ENCODE measurements at regions not wholly inside any gene's neighbourhood (a gene's known extent, or its start where the extent isn't known, plus 50 kb on each side); places are given as distances from the start of the nearest gene placed in this dataset.
"Not testable (repeated sequence)": the region's sequence is repeated elsewhere in the genome, so short reads cannot be mapped to it uniquely, and the experiment has no call there.

DNA sequence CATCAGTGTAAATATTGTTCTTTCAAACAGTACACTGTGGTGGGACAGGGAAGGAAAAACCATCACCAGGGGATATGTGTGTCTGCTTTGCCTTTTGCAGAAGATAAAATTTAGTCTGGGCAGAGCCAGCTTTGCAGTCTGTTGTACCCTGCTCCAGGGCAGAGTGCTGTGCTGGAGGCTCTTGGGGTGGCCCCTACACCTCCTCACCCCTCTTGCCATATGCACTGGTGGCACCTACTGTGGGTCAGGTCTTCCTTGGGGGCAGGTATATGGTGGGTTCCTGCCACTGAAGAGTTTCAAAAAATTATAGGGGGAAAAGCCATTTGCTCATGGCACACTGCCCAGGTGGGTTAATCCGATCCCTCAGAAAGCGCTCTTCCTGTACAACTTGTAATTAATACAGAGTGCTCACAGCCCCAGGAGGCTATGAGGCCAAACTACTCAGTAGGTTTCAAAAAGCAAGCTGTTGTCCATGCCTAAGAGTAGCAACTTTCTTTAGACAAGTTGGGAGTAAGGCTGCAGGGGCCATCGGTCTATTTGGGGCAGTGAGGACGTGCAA is 112.7 kb upstream of the BMPER start:
- DNase-seq, result no peak

- no peak for DNase-seq
Measured at GRCh38 chr7:33793616-33794015, 111.7 kb upstream of the BMPER start.

GRCh38 chr7:33794419-33794818 is 110.9 kb upstream of the BMPER start:
- no peak for DNase-seq

DNA sequence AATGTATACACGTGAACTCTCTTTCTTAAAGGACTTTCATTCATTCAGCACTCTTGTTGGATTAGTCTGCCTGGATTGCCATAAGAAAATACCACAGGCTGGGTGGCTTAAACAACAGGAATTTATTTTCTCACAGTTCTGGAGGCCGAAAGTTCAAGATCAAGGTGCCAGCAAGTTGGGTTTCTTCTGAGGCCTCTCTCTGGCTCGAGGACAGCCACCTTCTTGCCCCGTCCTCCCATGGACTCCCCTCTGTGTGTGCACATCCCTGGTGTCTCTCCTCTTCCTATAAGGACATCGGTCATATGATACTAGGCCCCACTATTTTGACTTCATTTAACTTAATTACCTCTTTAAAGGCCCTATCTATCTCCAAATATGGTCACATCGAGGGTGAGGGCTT is 110.4 kb upstream of the BMPER start:
- no peak for DNase-seq

GRCh38 chr7:33796538-33796937 is 108.8 kb upstream of the BMPER start:
- DNase-seq, result no peak

DNA sequence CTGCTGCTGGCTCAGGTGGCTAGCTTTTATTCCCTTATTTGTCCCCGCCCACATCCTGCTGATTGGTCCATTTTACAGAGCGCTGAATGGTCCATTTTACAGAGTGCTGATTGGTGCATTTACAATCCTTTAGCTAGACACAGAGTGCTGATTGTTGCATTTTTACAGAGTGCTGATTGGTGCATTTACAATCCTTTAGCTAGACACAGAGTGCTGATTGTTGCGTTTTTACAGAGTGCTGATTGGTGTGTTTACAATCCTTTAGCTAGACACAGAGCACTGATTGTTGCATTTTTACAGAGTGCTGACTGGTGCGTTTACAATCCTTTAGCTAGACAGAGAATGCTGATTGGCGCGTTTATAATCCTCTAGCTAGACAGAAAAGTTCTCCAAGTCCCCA is 107.8 kb upstream of the BMPER start:
- DNase-seq, result not testable (repeated sequence)

DNA sequence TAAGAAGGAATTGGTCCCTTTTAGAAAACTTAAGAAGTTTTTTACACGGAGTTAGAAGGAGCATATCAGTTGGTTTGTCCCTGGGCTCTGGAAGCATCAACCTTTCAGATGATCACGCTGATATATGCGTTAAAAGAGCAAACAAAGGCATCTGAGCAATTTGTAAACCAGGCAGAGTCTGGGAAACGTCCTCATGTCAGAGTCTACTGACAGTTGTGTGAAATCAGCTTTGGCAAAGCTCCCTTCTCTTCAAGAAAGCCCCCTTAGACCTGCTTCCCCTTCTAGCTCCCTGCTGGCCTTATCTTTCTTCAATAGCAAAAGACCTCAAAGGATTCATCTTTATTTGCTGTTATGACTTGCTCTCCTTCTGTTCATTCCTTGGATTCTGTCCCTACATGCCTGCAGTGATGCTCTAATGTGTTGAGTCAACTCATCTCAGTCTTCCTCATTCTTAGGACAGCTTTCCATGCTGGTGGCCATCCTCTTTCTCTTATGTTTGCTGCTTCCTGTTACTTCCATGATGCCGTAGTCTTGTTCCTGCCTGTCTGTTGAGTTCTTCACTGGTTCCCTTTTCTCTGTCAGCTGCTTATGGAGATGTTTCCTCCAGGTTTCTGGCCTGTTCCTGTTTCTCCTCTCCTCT is 106.5 kb upstream of the BMPER start:
- DNase-seq, result no peak

DNA sequence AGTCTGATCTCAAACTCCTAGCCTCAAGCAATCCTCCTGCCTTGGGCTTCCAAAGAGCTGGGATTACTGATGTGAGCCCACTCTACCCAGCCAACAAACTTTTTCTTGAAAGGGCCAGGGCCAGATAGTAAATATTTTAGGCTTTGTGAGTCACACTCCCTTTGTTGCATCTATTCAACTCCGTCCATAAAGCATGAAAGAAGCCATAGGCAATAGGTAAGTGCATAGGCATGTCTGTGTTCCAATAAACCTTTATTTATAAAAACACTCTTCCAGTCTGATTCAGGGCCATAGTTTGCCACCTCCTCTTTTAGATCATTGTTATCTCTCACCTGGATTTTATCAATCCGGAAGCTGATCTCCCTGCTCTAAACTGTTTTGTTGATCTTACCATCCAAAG is 105.6 kb upstream of the BMPER start:
- DNase-seq, result no peak

DNA sequence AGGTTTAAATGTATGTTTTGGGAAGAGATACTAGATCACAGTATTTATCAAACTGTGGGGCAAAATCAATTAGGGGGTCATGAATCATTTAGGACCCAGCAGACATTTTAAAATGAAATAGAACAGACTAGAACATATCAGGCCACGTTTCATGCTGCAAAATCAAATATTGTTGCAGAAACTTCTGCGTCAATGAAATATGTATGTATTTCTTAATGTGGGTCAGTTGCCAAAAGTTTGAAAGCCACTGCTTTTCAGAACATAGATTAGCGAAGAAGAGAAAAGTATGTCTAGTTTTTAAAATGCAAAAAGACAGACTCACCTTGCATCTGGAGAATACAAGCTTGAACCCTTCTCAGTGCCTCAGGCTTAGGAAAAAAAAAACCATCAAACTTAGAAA is 102.7 kb upstream of the BMPER start:
- no peak for DNase-seq

GRCh38 chr7:33804140-33804660 is 101.1 kb upstream of the BMPER start:
- no peak for DNase-seq

DNA sequence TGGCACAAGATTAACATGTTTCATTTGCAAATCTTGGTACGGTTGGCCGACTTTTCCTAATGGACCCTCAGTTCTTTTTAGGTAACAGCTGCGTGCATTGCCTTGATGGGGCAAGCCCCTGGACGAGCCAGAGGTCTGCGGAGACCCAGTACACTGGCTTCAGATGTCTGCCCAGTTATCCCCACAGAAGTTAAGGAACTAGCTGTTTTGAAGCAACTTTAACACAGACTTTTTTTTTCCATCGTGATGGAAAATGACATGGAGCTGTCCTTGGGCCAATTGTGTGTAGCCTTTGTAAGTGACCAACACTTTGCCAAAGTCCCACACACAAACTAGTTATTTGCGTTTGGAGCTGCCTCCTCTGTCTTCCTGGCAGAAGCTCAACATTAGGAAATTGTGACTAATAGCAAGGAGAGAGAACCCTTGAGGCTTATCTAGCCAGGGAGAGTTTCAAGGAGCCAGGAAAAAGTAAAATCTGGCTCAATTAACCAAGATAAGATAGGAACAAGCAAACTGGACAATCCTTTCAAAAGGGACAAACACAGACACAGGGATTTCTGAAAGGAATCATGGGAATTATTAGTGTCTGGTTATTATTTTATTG is 99.6 kb upstream of the BMPER start:
- no peak for DNase-seq

GRCh38 chr7:33806298-33807154 is 98.8 kb upstream of the BMPER start:
- DNase-seq, result no peak

DNA sequence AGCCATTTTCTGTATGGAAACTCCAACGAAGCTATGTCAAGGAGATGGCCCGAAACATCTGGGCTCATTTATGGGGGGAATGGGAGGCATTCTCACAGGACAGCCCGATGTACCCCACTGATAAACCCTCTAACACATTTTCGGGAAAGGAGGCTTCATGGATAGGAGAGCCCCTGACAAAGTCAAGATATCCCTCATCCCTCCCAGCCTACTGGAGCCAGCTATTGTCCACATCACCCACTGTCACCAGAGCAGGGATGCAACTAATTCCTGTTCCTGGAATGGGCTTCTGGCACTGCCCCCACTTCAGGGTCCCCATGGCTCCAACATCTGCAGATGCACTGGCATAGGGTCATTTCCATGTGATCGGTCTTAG is 98.2 kb upstream of the BMPER start:
- DNase-seq, result no peak

DNA sequence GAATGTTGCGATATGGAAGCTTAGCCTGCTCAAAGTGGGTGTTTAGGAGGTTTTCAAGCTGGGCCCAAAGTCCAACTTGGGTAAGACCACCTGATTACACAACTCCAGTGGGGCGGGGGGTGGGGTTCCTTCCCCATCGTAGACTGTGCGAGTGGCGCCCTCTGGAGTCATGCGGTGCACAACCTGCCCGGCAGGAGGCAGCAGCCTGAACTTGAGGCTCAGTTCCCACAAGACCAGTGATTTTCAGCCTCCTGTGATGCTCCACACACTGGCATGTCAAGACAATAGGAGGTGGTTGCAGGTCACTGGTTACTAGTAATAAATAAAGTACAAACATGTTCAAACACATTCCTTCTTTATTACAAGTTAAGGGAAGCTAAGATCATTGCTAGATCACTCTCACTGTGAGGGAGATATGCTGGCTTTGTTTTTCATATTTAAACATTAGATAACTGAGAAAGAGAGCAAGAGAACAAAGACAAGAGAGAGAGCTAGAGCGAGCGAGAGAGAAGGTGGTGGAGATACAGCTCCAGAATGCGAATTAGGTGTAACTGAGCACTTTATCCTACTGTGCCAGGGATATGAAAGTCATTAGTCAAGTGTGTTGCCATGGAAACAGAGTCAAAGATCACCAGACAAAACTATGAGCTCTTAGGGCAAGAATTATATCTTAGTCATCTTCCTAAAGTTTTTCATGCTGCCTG is 97.4 kb upstream of the BMPER start:
- peak in 1 of 2 donors; percentile 17 for DNase-seq

DNA sequence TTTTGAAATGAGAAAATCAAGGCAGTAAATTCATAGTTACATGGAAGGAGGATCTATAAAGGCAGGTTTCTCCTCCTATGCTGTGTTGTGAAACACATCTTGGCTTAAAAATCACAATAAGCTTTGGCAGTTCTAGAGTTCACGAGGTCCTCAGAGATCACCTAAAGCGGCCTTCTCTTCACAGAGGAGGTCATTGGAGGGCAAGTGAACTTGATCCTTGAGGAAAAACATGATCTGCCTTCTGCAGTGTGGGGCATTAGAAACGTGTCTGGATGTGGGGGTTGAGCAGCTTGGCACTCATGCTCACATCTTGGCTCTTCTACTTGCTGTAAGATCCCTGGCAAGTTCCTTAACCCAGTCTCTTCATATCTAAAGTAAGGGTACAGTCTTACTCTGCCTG is 96.1 kb upstream of the BMPER start:
- DNase-seq, result no peak

DNA sequence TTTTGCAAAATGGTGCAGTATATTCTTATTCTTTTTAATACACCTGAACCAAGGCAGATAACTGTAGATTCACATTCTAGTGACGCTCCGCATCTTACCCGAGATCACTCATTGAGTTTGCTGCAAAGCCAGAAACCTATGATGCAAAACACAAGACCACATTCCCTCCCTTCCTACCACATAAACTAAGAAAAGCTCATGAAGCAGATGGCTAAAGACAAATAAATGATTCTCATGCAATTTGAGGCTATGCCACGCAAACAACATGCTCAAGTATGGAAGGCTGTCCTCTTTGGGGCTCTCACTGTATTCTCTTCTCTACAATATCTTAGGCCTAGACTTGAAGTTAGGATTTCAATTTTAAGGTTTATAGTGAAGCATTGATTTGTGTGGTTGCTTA is 95.0 kb upstream of the BMPER start:
- DNase-seq, result no peak

DNA sequence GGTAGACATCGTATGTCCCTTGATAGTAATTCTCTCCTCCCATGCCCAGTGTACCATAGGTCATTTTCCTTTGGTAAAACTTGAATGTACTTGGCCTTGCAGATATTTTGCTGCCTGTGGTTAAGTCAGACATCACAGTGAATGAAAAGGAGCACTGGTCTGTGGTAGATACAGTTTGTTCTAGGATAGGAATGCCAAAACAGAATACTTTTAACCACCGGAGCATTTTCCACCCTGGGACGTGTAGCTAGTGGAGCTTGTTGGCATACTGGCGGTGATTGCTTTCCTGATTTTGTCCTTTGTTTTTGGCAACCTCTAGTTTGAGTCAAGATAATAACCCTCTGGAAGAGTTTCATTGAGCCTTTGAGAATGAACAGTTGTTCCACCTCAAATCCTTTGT is 92.0 kb upstream of the BMPER start:
- no peak for DNase-seq

- no peak for DNase-seq
Measured at GRCh38 chr7:33814400-33814799, 90.9 kb upstream of the BMPER start.

- DNase-seq, result no peak
Measured at GRCh38 chr7:33814936-33815335, 90.4 kb upstream of the BMPER start.

DNA sequence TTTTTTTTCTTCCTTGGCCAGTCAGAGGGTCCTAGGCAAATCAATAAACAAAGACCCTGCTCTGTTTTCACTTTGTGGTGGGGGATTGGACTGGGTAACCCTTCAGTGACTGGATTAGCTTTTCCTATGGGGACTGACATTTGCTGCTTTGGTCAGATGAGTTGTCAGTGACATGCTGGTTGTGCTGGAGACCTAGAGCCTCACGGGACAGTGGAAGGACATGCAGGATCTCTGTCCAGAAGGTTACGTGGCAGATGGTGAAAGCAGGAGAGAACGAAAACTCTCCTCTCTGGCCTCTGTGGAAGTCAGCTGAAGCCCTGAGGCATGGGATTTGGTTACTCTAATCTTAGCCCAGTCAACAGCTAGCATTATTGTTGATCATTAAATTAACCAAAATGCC is 90.0 kb upstream of the BMPER start:
- no peak for DNase-seq

- no peak for DNase-seq
Measured at GRCh38 chr7:33816106-33816505, 89.2 kb upstream of the BMPER start.

DNA sequence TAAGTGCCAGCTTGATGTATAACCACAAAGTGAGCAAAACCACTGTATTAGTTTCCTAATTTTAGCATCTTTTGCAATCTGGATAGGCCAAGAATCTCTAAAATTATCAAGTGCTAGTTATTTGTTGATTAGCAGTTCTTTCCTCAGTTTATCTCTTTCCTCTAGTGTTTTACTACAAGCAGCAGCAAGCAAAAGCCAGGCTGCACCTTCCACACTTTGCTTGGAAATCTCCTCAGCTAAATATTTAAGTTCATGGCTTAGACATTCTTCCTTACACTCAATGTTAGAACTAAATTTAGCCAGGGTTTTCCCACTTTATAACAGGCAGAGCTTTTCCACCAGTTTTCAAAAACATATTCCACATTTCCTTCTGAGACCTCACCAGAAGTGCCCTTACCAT is 85.7 kb upstream of the BMPER start:
- no peak for DNase-seq

DNA sequence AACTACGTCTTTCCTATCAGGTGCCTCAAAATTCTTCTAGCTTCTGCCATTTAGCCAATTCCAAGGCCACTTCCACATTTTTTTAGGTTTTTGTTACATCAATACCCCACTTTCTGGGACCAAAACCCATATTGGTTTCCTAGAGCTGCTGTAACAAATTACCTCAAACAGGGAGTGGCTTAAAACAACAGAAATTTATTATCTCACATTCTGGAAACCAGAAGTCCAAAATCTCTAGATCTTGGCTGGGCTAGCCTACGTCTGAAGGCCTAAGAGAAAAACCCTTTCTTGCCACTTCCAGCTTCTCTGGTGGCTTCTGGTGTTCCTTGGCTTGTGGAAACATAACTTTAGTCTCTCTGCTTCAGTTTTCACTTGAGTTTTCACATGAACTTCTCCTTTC is 85.1 kb upstream of the BMPER start:
- no peak for DNase-seq
